ENCODE measurements at regions not wholly inside any gene's neighbourhood (a gene's known extent, or its start where the extent isn't known, plus 50 kb on each side); places are given as distances from the start of the nearest gene placed in this dataset.

DNA sequence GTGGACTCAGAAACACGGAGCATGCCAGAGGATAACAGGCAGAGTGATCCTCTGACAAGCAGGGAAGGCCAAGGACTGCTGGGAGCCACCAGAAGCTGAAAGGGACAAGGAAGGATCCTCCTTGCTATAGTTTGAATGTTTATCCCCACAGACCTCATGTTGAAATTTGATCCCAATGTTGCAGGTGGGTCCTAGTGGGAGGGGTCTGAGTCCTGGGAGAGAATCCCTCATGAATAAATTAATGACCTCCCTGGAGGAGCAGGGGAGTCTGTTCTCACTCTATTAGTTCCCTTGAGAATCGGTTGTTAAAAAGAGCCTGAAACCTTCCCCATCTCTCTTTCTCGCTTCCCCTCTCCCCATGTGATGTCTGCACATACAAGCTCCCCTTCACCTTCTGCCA is 124.4 kb downstream of the FBXO15 start:
- DNase-seq (ENCODE audit: low read depth in 2 of 3, low spot score in 1 of 3): no peak

- DNase-seq (ENCODE audit: low read depth in 2 of 3, low spot score in 1 of 3): no peak
Observed at GRCh38 chr18:74019864-74020263, 127.8 kb downstream of the FBXO15 start.

DNA sequence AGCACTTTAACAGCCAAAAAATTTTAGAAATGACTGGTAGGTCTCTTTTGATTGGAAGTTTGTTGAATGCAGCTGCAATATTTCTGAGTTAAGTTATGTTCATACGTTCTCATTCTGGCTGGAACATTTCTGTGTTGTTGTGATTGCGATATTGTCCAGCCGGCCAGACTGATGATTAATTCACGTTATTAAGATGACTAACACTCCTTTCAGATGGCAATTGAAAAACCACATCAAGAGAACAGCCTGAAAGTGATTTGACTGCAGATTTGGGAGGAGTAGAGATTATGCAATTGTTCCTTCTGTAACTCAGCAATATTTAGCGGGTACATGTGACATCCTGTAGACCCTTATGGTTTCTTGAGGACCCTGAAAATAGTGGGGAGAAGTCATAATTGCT is 133.7 kb downstream of the FBXO15 start:
- DNase-seq (ENCODE audit: low read depth in 2 of 3, low spot score in 1 of 3): no peak

DNA sequence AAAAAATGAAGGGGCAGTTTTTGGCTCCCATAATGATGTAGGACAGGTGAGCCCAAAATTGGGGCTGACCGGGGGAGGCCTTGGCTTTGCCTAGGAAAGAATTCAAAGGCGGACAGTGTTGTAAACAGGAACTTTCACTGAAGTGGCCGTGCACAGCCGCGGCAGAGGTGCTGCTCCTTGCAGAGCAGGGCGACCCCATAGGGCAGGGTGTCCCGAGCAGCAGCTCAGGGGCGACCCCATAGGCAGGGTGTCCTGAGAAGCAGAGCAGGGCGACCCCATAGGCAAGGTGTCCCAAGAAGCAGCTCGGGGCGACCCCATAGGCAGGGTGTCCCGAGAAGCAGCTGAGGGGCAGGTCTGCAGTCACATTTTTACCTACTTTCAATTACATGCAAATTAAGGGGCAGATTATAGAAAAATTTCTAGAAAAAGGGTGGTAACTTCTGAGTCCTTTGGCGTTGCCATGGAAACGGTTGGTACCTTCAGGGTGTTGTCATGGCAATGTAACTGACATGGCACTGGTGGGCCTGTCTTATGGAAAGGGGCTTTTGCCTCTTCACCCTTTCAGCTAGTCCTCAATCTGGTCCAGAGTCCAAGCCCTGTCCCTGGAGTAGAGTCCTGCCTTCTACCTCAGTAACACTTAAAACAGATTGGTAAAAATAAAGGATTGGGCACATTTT is 134.5 kb downstream of the FBXO15 start:
- DNase-seq (ENCODE audit: low read depth in 2 of 3, low spot score in 1 of 3): no peak

DNA sequence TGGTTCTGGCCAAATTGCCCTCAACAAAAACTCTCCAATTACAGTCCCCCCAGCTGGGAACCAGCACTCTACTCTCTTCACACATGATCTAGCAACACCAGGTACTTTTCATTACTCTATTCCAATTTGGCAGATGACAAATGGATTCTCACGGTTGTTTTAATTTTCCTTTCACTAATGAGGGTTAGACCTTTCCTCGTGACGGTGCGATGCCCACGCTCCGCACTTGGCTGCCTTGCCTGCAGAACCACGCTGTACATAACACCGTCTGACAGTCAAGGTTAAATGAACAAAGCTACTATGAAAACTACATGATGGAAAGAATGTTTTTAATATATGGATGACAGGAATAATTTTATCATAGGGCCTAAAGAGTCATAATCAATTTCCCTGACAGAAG is 141.5 kb downstream of the FBXO15 start:
- DNase-seq (ENCODE audit: low read depth in 2 of 3, low spot score in 1 of 3): no peak

- no peak for DNase-seq (ENCODE audit: low read depth in 2 of 3, low spot score in 1 of 3)
Observed at GRCh38 chr18:74005320-74006109, 142.1 kb downstream of the FBXO15 start.

- no peak for DNase-seq (ENCODE audit: low read depth in 2 of 3, low spot score in 1 of 3)
Observed at GRCh38 chr18:73992242-73993022, 155.2 kb downstream of the FBXO15 start.

GRCh38 chr18:73991570-73991969 is 156.1 kb downstream of the FBXO15 start:
- no peak for DNase-seq (ENCODE audit: low read depth in 2 of 3, low spot score in 1 of 3)

- no peak for DNase-seq (ENCODE audit: low read depth in 2 of 3, low spot score in 1 of 3)
Observed at GRCh38 chr18:73990258-73990657, 157.4 kb downstream of the FBXO15 start.

DNA sequence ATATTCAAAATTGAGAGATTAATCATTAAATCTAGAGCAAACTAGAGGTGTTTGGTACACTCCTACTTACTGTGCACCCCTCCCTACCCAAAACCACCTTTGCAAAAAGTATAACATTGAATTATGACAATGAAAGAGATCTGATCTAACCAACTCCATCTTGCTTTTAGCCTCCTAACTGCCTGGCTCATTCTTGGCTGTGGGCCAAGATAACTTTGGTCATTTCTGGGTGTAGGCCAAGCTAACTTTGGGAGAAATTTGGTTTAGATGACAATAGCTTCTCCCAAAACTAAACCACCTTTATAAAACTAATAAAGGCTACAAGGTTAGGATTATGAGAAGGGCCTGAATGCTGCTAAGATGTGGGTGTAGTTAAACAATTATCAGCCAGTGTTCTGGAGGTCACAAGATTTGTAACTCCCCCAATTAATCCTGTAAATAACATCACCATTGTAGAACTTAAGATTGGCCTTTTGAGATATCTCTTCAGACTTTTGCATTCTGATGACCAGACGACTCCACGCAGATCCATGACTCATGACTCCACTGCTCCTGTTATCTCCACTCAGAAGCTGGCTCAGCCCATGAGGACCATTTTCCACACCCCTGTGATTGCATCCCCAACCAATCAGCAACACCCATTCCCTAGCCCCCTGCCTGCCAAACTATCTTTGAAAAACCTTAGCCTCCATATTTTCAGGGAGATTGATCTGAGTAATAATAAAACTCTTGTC is 160.2 kb downstream of the FBXO15 start:
- DNase-seq (ENCODE audit: low read depth in 2 of 3, low spot score in 1 of 3): no peak

DNA sequence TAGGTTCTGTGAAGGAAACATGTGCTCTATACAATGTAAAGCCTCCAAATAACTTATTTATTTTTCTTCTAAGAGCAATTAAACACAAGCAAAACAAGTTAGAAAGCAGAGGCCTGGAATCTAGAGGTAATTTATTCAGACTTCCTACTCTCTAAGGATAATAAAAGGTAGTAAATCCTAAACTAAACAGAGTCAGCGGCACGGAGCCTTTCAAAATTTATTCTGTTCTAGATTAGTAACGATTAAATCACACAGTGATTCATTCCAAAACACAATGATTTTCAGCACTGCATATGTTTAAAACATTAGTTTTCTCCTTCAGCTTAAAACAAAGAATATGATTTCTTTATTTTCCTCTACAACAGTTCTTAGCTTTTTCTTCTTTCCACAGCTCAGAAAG is 160.9 kb downstream of the FBXO15 start:
- DNase-seq (ENCODE audit: low read depth in 2 of 3, low spot score in 1 of 3): no peak

DNA sequence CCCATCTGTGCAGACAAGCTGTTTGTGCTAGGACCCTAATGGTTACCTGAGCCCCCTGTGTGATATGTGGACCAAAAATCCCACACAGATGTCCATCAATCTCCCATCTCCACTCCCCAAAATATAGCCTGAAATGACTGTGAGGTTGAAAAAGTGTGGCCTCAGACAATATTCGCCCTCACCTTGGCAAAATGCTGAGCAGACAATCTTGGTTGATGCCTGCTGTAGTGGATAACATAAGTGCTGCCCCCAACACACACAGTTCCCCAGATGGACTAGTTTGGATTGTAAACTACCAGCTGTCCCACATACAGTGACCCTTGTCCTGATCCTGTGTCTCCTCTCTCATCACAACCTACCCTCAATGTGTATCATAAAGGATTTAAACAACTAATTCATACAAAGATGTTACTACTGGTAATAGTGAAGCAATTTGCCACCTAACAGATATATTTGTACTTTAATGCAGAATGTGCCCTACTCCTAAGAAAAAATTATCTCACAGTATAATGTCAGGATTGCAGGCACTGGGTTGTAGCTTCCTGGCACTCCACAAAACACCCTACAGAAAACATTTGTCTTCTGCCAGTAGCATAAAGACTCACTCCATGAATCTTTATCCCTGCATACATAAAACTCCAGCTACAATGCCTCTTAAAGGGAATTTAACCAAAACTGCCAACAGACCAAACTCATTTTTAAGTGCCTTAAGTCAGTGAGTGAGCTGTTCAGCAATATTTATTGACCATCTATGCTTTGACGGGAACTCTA is 161.6 kb downstream of the FBXO15 start:
- no peak for DNase-seq (ENCODE audit: low read depth in 2 of 3, low spot score in 1 of 3)

- DNase-seq (ENCODE audit: low read depth in 2 of 3, low spot score in 1 of 3): no peak
Observed at GRCh38 chr18:73983970-73984369, 163.7 kb downstream of the FBXO15 start.

DNA sequence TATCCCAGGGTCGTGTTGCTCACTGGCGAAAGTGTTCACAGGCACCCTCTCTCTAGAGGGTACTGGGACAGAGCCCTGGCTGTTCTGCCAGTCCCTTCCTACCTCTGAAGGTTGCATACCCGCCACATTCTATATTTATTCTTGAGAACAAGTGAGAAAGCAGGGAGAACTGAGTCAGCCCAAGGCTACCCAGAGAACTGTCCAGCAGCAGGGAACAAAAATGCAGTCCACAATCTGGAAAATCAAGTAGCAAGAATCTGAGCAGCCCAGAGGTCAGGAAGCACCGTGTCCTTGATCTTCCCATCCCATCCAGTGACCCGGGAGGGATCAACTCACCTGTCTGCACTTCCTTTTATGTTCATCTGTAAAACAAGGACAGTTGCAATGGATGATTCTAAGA is 164.1 kb downstream of the FBXO15 start:
- DNase-seq (ENCODE audit: low read depth in 2 of 3, low spot score in 1 of 3): no peak

DNA sequence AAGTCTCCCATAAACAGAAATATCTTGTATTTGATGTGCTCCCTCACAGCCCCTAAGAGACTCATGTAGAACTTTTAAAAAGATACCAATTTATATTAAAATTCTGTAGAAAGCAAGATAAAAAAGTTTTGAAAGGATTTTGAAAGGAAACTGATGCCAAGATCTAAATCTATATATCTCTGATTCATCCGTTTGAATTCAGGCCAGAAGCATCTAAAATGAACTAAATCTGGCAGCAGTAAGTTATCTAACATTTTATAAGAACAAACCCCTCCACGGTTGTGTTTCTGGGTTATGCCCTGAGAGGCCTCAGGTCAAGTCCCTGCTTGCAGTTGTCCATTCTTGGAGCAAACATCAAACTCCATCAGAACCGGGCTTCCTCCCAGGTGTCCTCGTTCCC is 165.8 kb downstream of the FBXO15 start:
- DNase-seq (ENCODE audit: low read depth in 2 of 3, low spot score in 1 of 3): no peak

- DNase-seq (ENCODE audit: low read depth in 2 of 3, low spot score in 1 of 3): no peak
Observed at GRCh38 chr18:73980289-73980979, 167.2 kb downstream of the FBXO15 start.

DNA sequence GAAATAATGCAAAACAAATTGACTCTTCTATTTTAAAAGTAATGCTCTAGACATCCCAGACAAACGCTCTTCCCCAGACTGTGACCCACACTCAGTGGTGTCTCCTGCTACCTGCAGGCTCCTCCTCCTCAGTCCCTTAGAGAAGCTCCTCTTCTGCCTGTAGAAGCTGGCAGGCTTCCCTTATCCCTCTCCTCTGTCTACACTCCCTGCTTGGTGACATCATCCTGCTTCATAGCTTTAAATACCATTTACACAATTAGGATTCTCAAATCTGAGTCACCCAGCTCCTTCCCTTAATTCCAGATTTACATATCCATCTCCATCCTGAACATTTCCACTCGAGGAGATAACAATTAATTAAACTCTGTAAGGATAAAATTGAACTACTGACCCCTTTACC is 167.9 kb downstream of the FBXO15 start:
- DNase-seq (ENCODE audit: low read depth in 2 of 3, low spot score in 1 of 3): no peak

- DNase-seq (ENCODE audit: low read depth in 2 of 3, low spot score in 1 of 3): no peak
Observed at GRCh38 chr18:73976433-73976832, 171.2 kb downstream of the FBXO15 start.

GRCh38 chr18:73975266-73975665 is 172.4 kb downstream of the FBXO15 start:
- no peak for DNase-seq (ENCODE audit: low read depth in 2 of 3, low spot score in 1 of 3)

DNA sequence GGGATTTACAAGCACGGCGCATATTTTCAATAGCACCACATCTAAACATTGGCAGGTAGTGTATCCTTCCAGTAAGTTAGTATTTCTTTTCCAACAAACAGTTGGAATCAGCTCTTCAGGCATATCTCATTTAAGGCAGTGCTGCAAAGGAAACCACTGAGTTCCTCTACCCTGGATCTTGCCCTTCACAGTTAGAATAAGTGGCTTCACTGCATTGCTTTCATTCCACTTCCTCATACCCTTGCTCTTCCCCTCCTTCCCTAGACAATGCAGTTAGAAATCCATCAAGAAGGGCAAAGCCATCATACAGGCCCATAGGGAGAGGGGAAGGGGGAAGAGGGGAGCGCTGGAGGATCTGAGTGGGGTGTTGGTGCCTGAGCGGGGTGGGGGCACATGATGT is 173.7 kb downstream of the FBXO15 start:
- DNase-seq (ENCODE audit: low read depth in 2 of 3, low spot score in 1 of 3): no peak
